ENCODE measurements at regions not wholly inside any gene's neighbourhood (a gene's known extent, or its start where the extent isn't known, plus 50 kb on each side); places are given as distances from the start of the nearest gene placed in this dataset.

DNA sequence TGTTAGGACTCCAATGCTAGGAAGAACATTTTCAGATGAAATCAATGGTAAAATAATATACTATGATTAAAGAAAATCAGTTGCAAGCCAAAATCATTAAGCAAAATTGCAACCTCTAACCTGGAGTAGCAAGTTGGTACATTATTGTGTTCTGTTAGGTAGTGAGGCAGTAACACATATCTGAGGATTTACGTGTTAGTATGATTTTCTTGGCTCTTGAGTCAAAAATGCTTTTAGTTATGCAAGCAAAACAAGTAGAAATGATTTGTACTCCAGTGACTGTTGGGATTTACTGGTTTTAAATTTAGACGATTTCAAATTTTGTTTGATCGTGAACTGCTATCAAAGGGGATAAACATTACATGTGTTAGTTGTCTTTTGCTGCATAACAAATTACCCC is 293.0 kb upstream of the BTBD3 start:
- TF ChIP-seq, protein P1, sequence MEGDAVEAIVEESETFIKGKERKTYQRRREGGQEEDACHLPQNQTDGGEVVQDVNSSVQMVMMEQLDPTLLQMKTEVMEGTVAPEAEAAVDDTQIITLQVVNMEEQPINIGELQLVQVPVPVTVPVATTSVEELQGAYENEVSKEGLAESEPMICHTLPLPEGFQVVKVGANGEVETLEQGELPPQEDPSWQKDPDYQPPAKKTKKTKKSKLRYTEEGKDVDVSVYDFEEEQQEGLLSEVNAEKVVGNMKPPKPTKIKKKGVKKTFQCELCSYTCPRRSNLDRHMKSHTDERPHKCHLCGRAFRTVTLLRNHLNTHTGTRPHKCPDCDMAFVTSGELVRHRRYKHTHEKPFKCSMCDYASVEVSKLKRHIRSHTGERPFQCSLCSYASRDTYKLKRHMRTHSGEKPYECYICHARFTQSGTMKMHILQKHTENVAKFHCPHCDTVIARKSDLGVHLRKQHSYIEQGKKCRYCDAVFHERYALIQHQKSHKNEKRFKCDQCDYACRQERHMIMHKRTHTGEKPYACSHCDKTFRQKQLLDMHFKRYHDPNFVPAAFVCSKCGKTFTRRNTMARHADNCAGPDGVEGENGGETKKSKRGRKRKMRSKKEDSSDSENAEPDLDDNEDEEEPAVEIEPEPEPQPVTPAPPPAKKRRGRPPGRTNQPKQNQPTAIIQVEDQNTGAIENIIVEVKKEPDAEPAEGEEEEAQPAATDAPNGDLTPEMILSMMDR (IDR thresholded peaks at IDR 0.05; ENCODE audit: low read depth, low read length, missing control alignments) = no peak
- DNase-seq (ENCODE audit: low read depth) = no peak
- no peak overlapping the region for H3K4me3 ChIP-seq (ENCODE audit: low read depth, low read length)
- in situ Hi-C loops (cut with HindIII; ENCODE audit: low sequenced_read_pairs) = no loop called here

DNA sequence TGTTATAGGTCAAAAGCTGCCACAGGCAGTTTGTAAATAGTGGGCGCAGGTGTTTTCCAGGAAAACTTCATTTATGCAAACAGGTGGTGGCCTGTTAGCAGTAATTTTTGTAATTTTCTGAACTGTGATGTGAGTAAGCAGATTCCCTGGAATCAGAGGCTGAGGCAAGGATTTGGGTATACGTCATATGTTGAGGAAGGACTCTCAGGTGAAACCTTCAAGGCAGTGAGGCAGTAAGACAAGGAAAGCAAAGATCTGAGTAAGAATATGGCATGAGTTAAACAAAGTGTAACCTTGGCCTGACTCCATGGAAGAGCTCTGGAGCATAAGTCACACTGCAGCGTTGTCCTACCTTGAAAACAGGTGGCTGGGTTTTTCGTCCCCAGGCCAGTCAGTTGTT is 291.1 kb upstream of the BTBD3 start:
- no peak overlapping the region for H3K4me3 ChIP-seq (ENCODE audit: low read depth, low read length)
- TF ChIP-seq, protein P1 (IDR thresholded peaks at IDR 0.05; ENCODE audit: low read depth, low read length, missing control alignments) = no peak
- in situ Hi-C loops (cut with HindIII; ENCODE audit: low sequenced_read_pairs) = no loop called here
- no peak for DNase-seq (ENCODE audit: low read depth)

DNA sequence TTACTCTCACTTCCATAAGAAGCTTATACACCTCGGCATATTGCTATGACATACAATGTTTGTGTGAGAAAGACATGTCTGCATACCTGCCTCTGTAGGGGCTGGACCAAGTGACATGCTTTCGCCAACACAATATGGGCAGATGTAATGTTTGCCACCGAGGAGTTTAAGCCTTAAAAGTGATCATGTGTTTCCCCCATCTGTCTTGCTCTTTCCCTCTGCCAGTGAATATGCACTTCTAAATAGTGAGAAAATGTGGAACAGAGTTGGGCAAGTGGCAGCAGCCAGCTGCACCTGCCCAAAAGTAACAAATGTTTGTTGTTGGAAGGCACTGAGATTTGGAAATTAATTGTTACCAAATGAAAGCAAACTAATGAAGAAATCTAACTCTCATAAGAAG is 274.8 kb upstream of the BTBD3 start:
- H3K4me3 ChIP-seq (ENCODE audit: low read depth, low read length) = no peak overlapping the region
- no peak for DNase-seq (ENCODE audit: low read depth)
- in situ Hi-C loops (cut with HindIII; ENCODE audit: low sequenced_read_pairs) = no loop called here
- TF ChIP-seq, protein P1 (IDR thresholded peaks at IDR 0.05; ENCODE audit: low read depth, low read length, missing control alignments) = no peak

DNA sequence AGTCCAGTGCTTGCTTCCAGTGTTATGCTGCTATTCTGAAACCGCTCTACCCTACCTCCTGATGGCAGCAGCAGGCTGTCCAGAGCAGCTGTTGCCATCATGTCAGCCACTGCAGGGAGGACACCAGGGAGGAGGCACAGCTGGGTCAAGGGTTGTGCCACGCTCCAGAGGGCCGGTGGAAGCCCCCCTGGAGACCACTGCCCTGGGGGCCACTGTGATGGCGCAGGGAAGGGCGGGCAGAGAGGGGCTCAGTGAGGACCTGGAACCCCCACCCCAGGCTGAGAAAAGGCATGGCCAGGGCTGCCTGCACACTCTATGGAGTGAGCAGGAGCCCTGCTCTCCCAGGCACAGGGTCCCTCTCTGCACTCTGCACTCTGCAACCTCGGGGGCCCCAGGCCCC is 271.3 kb upstream of the BTBD3 start:
- DNase-seq (ENCODE audit: low read depth) = no peak
- H3K4me3 ChIP-seq (ENCODE audit: low read depth, low read length) = no peak overlapping the region
- TF ChIP-seq, protein P1 (IDR thresholded peaks at IDR 0.05; ENCODE audit: low read depth, low read length, missing control alignments) = no peak
- in situ Hi-C loops (cut with HindIII; ENCODE audit: low sequenced_read_pairs) = no loop called here

DNA sequence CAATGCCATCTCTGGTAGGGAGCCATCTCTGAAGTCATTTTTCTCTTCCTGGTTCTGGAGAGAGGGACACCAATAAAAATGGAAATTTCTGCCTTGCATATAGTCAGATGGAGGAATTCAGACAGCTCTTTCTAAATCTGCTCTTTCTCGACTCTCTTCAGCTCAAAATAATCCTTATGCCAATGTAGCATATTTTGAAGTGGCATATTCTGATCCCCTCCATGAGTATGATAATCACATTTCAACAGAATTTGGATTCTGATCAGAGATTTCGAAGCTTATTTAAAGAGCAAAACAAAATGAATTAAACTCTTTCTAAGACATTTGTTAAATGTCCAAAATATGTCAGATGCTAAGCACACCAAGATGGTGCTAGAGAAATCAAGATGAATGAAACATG is 267.1 kb upstream of the BTBD3 start:
- in situ Hi-C loops (cut with HindIII; ENCODE audit: low sequenced_read_pairs) = no loop called here
- DNase-seq (ENCODE audit: low read depth) = no peak
- no peak overlapping the region for H3K4me3 ChIP-seq (ENCODE audit: low read depth, low read length)
- TF ChIP-seq, protein P1 (IDR thresholded peaks at IDR 0.05; ENCODE audit: low read depth, low read length, missing control alignments) = no peak

DNA sequence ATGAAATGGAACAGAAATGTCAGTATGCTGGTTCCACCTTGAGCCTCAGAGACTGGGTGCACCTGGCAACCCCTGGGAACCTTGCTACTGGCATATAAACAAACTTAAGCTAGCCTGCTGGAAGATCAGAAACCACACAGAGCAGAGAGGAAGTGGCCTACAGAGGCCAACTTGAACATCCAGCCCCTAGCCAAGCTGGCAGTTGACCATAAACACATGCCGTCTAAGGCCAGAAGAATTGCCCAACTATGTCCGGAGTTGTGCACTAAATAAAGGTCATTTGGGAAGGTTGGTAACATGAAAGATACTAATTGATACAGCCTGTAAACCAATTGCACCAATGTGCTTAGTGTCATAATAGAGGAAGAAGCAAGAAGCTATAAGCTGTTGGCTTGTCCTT is 266.6 kb upstream of the BTBD3 start:
- in situ Hi-C loops (cut with HindIII; ENCODE audit: low sequenced_read_pairs) = no loop called here

More for the DNA sequence above, 266.6 kb upstream of the BTBD3 start:
- no peak overlapping the region for H3K4me3 ChIP-seq (ENCODE audit: low read depth, low read length)
- DNase-seq (ENCODE audit: low read depth) = no peak
- TF ChIP-seq, protein P1 (IDR thresholded peaks at IDR 0.05; ENCODE audit: low read depth, low read length, missing control alignments) = no peak

Data from astrocyte of the cerebellum (primary cell).